Small intestine (tissue), 7 donors: ENCODE measurements at regions not wholly inside any gene's neighbourhood (a gene's known extent, or its start where the extent isn't known, plus 50 kb on each side); places are given as distances from the start of the nearest gene placed in this dataset.

Source experiments
- DNase-seq, 2 donors: peaks; one replicate each; pipeline versions ENCODE4 v3.0.0 to v3.0.0-alpha.2; 2013
- FAIRE-seq: peaks from 2 replicates; lab custom pipeline; 2012; peaks lifted over from hg19 to GRCh38; lab: Jason Lieb, UNC
- H3K27ac ChIP-seq, 3 donors: one replicate each; pipeline ENCODE4 v1.5.1; 2013; ENCODE audit warnings: low read length in 2 of 3, mild to moderate bottlenecking in 2 of 3, control low read depth in 1 of 3, inconsistent platforms in 1 of 3, low read depth in 1 of 3, moderate library complexity in 1 of 3
- H3K27me3 ChIP-seq, 3 donors: one replicate each; pipeline ENCODE4 v1.6.1; 2013; ENCODE audit warnings: low read length in 3 of 3, inconsistent platforms in 1 of 3; ENCODE audit not compliant: control insufficient read depth in 3 of 3, insufficient read depth in 3 of 3
- H3K36me3 ChIP-seq, 3 donors: one replicate each; pipeline ENCODE4 v1.6.1; 2013; ENCODE audit warnings: low read length in 3 of 3, inconsistent platforms in 1 of 3, low read depth in 1 of 3, mild to moderate bottlenecking in 1 of 3, moderate library complexity in 1 of 3; ENCODE audit not compliant: control insufficient read depth in 3 of 3, insufficient read depth in 2 of 3
- H3K4me1 ChIP-seq, 3 donors: one replicate each; pipeline ENCODE4 v1.6.1; 2013; ENCODE audit warnings: low read length in 2 of 3, inconsistent platforms in 1 of 3, low read depth in 1 of 3, mild to moderate bottlenecking in 1 of 3, moderate library complexity in 1 of 3; ENCODE audit not compliant: control insufficient read depth in 3 of 3, insufficient read depth in 2 of 3
- H3K4me3 ChIP-seq, 3 donors: one replicate each; pipeline ENCODE4 v1.5.1; 2013; ENCODE audit warnings: low read length in 3 of 3, control low read depth in 1 of 3, inconsistent platforms in 1 of 3, low read depth in 1 of 3, mild to moderate bottlenecking in 1 of 3, moderate library complexity in 1 of 3
- H3K9me3 ChIP-seq, 2 donors: one replicate each; pipeline ENCODE4 v1.6.1; 2013; ENCODE audit warnings: low read depth in 1 of 2, low read length in 1 of 2; ENCODE audit not compliant: control insufficient read depth in 2 of 2, insufficient read depth in 1 of 2
- WGBS, 3 donors: extraction: QIAGEN DNeasy Blood & Tissue Kit; methylation state at CpG; one replicate each; pipeline ENCODE4 v1.1.7; 2013; 5-methylcytosine and 5-hydroxymethylcytosine counted together
- donor health status: healthy with polysubstance abuse.
- donor health status: control.
- donor health status: control.
- donor health status: Bipolar disorder and iron deficiency.
- donor health status: healthy.

DNA sequence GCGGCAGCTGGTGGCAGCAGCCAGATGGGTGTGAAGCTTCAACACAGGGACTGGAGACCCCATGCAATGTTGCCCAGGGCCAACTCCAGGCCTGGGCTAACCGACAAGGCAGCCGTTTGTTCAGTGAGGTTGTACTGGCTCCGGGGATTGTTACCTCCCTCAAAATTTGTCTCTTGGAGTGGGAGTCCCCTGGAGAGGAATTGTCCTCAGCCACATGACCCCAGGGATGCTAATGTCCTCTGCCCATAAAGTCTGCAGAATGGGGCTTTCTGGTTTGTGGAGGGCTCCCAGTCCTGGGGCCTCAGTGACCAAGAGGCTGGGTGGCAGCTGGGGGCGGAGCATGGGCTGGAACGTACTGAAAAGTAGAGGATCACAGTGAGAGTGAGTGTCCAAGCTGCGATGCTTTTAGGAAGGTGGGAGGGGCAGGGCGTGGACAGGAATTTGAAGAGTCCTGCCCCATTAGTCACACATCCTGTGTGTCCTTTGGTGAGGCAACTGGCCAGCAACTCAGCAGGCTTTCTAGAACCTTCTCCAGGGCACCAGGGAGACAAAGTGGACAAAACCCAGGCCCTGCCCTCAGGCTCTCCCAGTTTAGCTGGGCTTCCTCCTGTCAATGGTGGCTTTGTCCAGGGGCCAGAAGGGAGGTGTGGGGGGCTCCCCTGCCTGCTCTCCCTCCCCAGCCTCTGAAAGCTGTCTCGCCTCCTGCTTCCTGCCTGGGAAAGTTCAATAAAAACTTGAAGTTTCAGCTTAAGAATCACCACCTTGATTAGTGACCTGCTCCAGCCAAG, 114.0 kb downstream of the NSG2 start:
- no peaks in the 10 kb centered on the region for H3K36me3 ChIP-seq

DNA sequence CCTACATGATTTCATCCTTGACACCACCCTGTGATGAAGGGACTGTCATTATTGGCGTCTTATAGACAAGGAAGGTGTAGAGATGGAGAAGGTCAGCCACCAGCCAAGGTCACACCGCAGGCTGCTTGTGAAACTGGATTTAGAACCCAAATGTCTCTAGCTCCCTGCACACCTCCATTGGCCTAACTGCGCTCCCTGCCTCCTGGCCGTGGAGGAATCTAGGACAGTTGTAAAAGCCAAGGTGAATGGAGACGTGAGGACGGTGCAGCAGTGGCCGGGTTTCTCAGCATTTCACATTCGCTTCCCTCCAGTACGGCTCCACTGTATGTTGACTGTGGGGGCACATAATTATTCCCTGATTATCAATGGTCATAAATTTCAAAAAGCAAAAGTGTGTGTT, 119.9 kb downstream of the NSG2 start:
- Histone ChIP-seq H3K4me3 (no peak overlapping the region), H3K4me1 (no peaks in the 10 kb centered on the region), H3K36me3 (no peaks in the 10 kb centered on the region), H3K27ac (no peak overlapping the region), H3K27me3 (no peaks in the 10 kb centered on the region), H3K9me3 (no peaks in the 10 kb centered on the region)
- FAIRE-seq (no peak), DNase-seq (no peak)
- 60 to 76% (median 69%) methylated on average over 9 of the region's 9 CpGs for WGBS, 3 donors

More for the DNA sequence above, 114.0 kb downstream of the NSG2 start:
- H3K27ac ChIP-seq = no peak overlapping the region
- DNase-seq = no peak
- no peaks in the 10 kb centered on the region for H3K9me3 ChIP-seq
- H3K27me3 ChIP-seq = no peaks in the 10 kb centered on the region
- H3K4me1 ChIP-seq = no peaks in the 10 kb centered on the region
- 73 to 74% (median 74%) methylated on average over 9 of the region's 9 CpGs for WGBS, 3 donors
- FAIRE-seq = no peak
- no peak overlapping the region for H3K4me3 ChIP-seq

DNA sequence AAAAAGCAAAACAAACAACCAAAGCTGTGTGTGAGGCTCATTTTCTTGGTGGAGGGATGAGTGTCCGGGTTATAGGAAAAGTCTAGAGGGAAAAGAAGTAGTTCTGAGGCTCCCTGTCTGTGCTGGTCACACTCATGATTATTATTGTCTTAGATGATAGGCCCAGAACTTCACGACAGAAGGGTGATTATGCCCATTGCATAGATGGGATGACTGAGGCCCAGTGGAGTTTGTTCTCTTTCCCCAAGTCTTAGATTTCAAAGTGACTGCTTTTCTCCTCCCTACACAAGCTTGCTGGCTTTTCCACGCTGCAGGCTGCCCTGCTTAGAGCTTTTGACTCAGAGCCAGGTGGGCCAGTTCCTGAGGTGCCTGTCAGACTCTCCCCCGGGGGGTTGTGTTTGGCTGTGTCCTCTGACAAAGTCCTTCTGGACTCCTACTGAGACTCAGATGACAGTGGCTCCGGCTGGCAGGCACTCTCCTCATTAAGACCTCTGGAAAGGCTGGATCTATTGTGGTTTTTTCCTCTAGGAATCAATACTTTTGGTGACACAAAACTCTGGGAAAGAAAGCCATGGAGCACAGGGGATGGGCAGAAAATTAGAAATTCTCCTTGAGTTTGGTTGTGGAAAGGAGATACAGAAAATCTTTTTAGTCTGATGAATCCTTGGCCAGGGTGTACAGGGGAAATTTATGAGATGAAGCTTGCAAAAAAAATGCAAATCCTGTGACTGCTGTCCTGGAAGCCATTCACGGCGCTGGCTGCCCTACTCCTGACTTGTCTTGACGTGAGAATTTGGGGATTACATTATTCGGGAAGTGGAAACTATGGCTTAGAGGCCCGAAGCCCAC, 120.9 kb downstream of the NSG2 start:
- Histone ChIP-seq H3K9me3 (no peaks in the 10 kb centered on the region), H3K27me3 (no peaks in the 10 kb centered on the region), H3K36me3 (no peaks in the 10 kb centered on the region), H3K4me3 (no peak overlapping the region), H3K4me1 (no peaks in the 10 kb centered on the region), H3K27ac (no peak overlapping the region)
- WGBS, 3 donors = 62 to 67% (median 65%) methylated on average over 10 of the region's 10 CpGs
- FAIRE-seq (no peak), DNase-seq (no peak)

DNA sequence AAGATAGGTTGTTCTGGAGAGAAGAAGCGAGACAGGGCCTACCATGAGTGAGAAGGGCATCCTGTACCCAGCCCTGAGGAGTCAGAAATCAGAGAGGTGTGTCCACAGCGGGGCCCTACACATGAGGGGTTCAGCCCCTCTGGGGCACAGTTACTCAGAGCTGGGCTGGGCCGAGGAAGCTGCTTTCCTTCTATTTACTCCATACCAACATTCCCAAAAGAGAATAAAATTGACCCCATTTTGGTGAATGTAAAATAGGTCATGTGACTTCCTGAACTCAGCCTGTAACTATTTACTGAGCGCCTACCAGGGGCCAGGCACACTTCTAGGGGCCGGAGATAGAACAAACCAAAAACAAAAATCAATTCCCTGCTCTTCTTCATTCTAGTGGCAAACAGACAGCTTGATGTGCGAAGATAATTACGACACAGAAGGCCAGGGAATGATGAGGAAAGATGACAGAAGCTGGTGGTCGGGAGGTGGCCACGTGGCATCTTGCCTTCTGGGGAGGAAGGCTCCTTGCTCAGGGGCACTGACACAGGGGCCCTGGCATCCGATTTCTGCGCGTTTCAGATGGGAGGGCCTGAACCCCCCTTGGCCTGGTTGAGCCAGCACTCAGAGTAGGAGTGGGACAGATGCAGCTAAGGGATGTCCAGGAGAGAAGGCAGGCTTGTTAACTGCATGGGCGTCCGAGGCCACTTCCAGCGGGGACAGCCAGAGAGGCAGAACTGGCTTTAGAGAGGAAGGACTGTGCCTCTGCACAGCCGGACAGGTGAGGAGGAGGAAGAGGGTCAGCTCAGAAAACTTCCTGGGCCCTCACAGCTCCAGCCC, 121.8 kb downstream of the NSG2 start:
- Histone ChIP-seq H3K4me1 (no peaks in the 10 kb centered on the region), H3K27me3 (no peaks in the 10 kb centered on the region)

DNA sequence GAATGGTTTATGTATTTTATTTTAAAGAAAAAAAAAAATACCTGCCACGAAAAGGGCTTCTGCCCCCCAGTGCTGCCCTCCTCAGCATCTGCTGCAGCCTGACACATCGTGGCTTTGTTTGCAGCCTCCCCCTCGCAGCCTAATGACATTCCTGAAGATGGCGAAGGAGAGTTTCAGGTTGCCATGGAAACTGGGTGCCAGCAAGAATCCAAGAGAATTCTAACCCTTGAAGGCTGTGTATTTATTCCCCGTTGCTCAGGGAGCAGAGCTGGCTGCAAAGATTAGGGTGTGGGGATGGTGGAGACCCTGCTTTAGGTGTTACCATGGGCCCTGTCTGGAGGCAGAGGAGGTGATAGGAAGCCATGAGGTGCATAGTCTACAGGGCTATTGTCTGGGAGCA, 126.6 kb downstream of the NSG2 start:
- Histone ChIP-seq H3K4me3 (no peak overlapping the region), H3K27ac (no peak overlapping the region), H3K27me3 (no peaks in the 10 kb centered on the region), H3K4me1 (no peaks in the 10 kb centered on the region), H3K36me3 (no peaks in the 10 kb centered on the region), H3K9me3 (no peaks in the 10 kb centered on the region)
- no peak for FAIRE-seq
- no peak for DNase-seq
- WGBS, 3 donors = 16 to 17% (median 17%) methylated on average over 5 of the region's 5 CpGs

More for the DNA sequence above, 121.8 kb downstream of the NSG2 start:
- FAIRE-seq (no peak), DNase-seq (no peak)
- Histone ChIP-seq H3K27ac (no peak overlapping the region), H3K36me3 (no peaks in the 10 kb centered on the region), H3K4me3 (no peak overlapping the region), H3K9me3 (no peaks in the 10 kb centered on the region)
- 69 to 83% (median 81%) methylated on average over 16 of the region's 16 CpGs for WGBS, 3 donors

DNA sequence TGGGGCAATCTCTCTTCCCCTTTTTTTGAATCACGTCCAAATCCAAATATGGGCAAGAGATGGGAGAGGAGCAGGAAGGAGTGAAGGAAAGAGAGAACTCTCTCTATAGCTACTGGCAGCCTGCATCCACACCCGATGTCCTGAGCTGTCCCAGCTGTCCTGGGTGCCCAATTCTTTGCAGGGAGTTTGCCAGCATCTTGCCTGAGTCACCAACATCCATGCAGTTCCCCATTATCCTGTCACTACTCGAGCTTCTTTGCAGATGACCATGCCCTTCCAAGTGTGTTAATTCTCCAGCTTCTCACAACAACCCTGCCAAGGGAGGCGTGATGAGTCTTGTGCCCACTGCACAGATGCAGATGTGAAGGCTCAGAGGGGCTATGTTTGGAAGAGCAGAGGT, 127.1 kb downstream of the NSG2 start:
- no peaks in the 10 kb centered on the region for H3K9me3 ChIP-seq
- 43 to 61% (median 45%) methylated on average over 4 of the region's 4 CpGs for WGBS, 3 donors
- DNase-seq (no peak), FAIRE-seq (no peak)
- no peak overlapping the region for H3K27ac ChIP-seq
- H3K27me3 ChIP-seq = no peaks in the 10 kb centered on the region
- no peaks in the 10 kb centered on the region for H3K4me1 ChIP-seq
- H3K4me3 ChIP-seq = no peak overlapping the region
- no peaks in the 10 kb centered on the region for H3K36me3 ChIP-seq

DNA sequence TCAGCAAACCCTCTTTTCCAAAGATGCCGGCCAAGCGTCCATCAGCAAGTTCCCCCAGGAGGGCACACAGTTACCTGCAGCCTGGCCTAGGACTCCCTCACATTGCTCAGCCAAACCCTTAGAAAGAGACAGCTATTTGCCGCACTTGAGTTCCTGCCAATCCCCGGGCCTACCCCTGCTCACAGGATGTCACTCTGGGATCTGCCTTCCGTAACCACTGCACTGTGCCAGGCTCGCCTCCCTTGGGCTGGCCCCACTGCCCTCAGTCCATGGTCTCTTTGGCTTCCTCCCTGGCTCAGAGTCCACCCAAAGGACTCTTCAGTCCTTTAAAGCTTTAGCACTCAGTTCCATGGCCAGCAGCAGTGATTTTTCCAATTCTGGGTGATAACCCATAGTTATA, 128.3 kb downstream of the NSG2 start:
- Histone ChIP-seq H3K9me3 (no peaks in the 10 kb centered on the region), H3K27ac (no peak overlapping the region), H3K36me3 (no peaks in the 10 kb centered on the region), H3K4me1 (no peaks in the 10 kb centered on the region), H3K4me3 (no peak overlapping the region), H3K27me3 (no peaks in the 10 kb centered on the region)
- 68 to 84% (median 69%) methylated on average over 6 of the region's 6 CpGs for WGBS, 3 donors
- no peak for FAIRE-seq
- no peak for DNase-seq

DNA sequence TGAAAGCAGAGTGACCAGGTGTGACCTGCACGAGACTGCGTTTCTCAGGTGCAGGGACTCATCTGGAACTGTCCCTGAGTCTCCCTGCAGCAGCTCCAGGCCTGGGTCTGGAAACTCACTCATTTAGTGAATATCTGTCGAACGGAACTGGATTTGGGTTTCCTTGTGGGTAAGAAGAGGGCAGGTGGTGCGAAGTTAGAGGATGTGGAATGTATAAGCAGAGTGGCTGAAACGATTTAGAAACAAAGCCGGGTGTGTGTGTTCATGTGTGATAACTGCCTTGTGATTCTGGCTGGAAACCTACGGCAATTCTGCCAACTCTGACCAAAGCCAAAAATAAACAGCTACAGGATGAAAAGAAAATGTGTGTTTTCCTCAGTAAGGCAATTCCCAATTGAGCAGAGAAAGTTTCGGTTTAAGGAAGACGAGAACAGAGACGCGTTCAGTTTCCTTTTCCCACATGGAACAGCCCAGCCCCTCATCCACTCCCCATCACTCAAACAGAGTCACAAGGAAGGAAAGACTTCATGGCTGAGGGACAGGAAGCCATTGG, 130.3 kb downstream of the NSG2 start:
- Histone ChIP-seq H3K27ac (no peak overlapping the region), H3K4me3 (no peak overlapping the region), H3K4me1 (no peaks in the 10 kb centered on the region), H3K27me3 (peaks cover 0 to 2% (median 0%) of the 10 kb centered on the region in 3 donors), H3K36me3 (no peaks in the 10 kb centered on the region), H3K9me3 (no peaks in the 10 kb centered on the region)
- FAIRE-seq (no peak), DNase-seq (no peak)
- 52 to 82% (median 66%) methylated on average over 12 of the region's 12 CpGs for WGBS, 3 donors
